H9 (cell line): ENCODE measurements at regions not wholly inside any gene's neighbourhood (a gene's known extent, or its start where the extent isn't known, plus 50 kb on each side); places are given as distances from the start of the nearest gene placed in this dataset.

Experiments used
- DNase-seq: peaks from one replicate; pipeline ENCODE4 v3.0.0-alpha.2; 2017
- H2AFZ ChIP-seq: one replicate; pipeline ENCODE4 v1.6.1; 2013; ENCODE audit warnings: mild to moderate bottlenecking, low read length, control low read depth, moderate library complexity
- H2AK5ac ChIP-seq: 2 replicates; pipeline ENCODE4 v1.6.1; 2013; ENCODE audit warnings: low read length, control low read depth, mixed read lengths; ENCODE audit not compliant: insufficient read length
- H2BK120ac ChIP-seq: one replicate; pipeline ENCODE4 v1.6.1; 2013; ENCODE audit warnings: low read depth, mild to moderate bottlenecking, low read length, control low read depth, inconsistent platforms; ENCODE audit not compliant: poor library complexity, severe bottlenecking
- H2BK12ac ChIP-seq: 2 replicates; pipeline ENCODE4 v1.6.1; 2013; ENCODE audit warnings: low read length, control low read depth, mixed read lengths, low read depth; ENCODE audit not compliant: insufficient read length
- H2BK15ac ChIP-seq: 2 replicates; pipeline ENCODE4 v1.6.1; 2013; ENCODE audit warnings: low read depth, low read length, control low read depth
- H2BK20ac ChIP-seq: one replicate; pipeline ENCODE4 v1.6.1; 2013; ENCODE audit warnings: low read depth, mild to moderate bottlenecking, low read length, control low read depth, inconsistent platforms; ENCODE audit not compliant: poor library complexity, severe bottlenecking
- H2BK5ac ChIP-seq: 2 replicates; pipeline ENCODE4 v1.6.1; 2013; ENCODE audit warnings: low read length, control low read depth, mixed read lengths; ENCODE audit not compliant: insufficient read length
- H3K14ac ChIP-seq: 2 replicates; pipeline ENCODE4 v1.6.1; 2013; ENCODE audit warnings: low read length, control low read depth; ENCODE audit not compliant: insufficient read depth
- H3K18ac ChIP-seq: 2 replicates; pipeline ENCODE4 v1.6.1; 2013; ENCODE audit warnings: low read depth, mild to moderate bottlenecking, mixed read lengths, low read length, control low read depth; ENCODE audit not compliant: insufficient read length
- H3K23ac ChIP-seq: 2 replicates; pipeline ENCODE4 v1.6.1; 2013; ENCODE audit warnings: low read length, control low read depth, mixed read lengths, low read depth; ENCODE audit not compliant: insufficient read length
- H3K23me2 ChIP-seq: 2 replicates; pipeline ENCODE4 v1.6.1; 2013; ENCODE audit warnings: low read depth, mild to moderate bottlenecking, mixed read lengths, low read length, control low read depth; ENCODE audit not compliant: insufficient read length, poor library complexity, severe bottlenecking
- H3K27ac ChIP-seq: 2 replicates; pipeline ENCODE4 v1.5.1; 2013; ENCODE audit warnings: low read length, control low read depth, mixed read lengths, low read depth; ENCODE audit not compliant: insufficient read length
- H3K27me3 ChIP-seq: 2 replicates; pipeline ENCODE4 v1.6.1; 2013; ENCODE audit warnings: low read length, control low read depth, inconsistent platforms; ENCODE audit not compliant: insufficient read depth
- H3K4ac ChIP-seq: 2 replicates; pipeline ENCODE4 v1.6.1; 2013; ENCODE audit warnings: low read depth, mild to moderate bottlenecking, control low read depth, inconsistent platforms, low read length, moderate library complexity
- H3K4me1 ChIP-seq: 2 replicates; pipeline ENCODE4 v1.6.1; 2013; ENCODE audit warnings: low read length, control low read depth, inconsistent platforms; ENCODE audit not compliant: insufficient read depth
- H3K4me2 ChIP-seq: 2 replicates; pipeline ENCODE4 v1.6.1; 2013; ENCODE audit warnings: low read length, control low read depth, mixed read lengths; ENCODE audit not compliant: insufficient read length, insufficient read depth
- H3K56ac ChIP-seq: 2 replicates; pipeline ENCODE4 v1.6.1; 2013; ENCODE audit warnings: low read depth, mild to moderate bottlenecking, mixed read lengths, low read length, control low read depth; ENCODE audit not compliant: insufficient read length
- H3K79me1 ChIP-seq: 2 replicates; pipeline ENCODE4 v1.6.1; 2013; ENCODE audit warnings: low read depth, mild to moderate bottlenecking, moderate library complexity, low read length, control low read depth, inconsistent platforms; ENCODE audit not compliant: insufficient read depth, poor library complexity, severe bottlenecking
- H3K79me2 ChIP-seq: 2 replicates; pipeline ENCODE4 v1.6.1; 2013; ENCODE audit warnings: low read length, control low read depth, inconsistent platforms; ENCODE audit not compliant: insufficient read depth
- H3K9ac ChIP-seq: 2 replicates; pipeline ENCODE4 v1.6.1; 2013; ENCODE audit warnings: low read length, control low read depth, mixed read lengths; ENCODE audit not compliant: insufficient read length; ENCODE audit errors: extremely low read depth
- H3K9me3 ChIP-seq: one replicate; pipeline ENCODE4 v1.6.1; 2013; ENCODE audit warnings: low read depth, low read length, inconsistent platforms; ENCODE audit not compliant: control insufficient read depth
- H3T11ph ChIP-seq: one replicate; pipeline ENCODE4 v1.6.1; 2013; ENCODE audit warnings: mild to moderate bottlenecking, low read length, control low read depth, inconsistent platforms
- H4K20me1 ChIP-seq: one replicate; pipeline ENCODE4 v1.6.1; 2013; ENCODE audit not compliant: control insufficient read depth, insufficient read length, insufficient read depth
- H4K5ac ChIP-seq: 2 replicates; pipeline ENCODE4 v1.6.1; 2013; ENCODE audit warnings: low read depth, mild to moderate bottlenecking, mixed read lengths, low read length, control low read depth; ENCODE audit not compliant: insufficient read length
- H4K8ac ChIP-seq: replicated peaks from 2 replicates; pipeline ENCODE4 v1.6.1; 2013; ENCODE audit warnings: low read length, control low read depth, mixed read lengths, low read depth; ENCODE audit not compliant: insufficient read length
- H4K91ac ChIP-seq: 2 replicates; pipeline ENCODE4 v1.6.1; 2013; ENCODE audit warnings: low read depth, mild to moderate bottlenecking, moderate library complexity, mixed read lengths, low read length, control low read depth; ENCODE audit not compliant: insufficient read length
- H3K27ac Mint-ChIP-seq, 3 experiments: 2 replicates in 2 of 3; 3 replicates in 1 of 3; pipeline ENCODE4 v1.8.0; 2020 to 2021; ENCODE audit warnings: mixed read lengths in 3 of 3, mild to moderate bottlenecking in 1 of 3, moderate library complexity in 1 of 3
- H3K27me3 Mint-ChIP-seq: 2 replicates; pipeline ENCODE4 v1.8.0; 2021; ENCODE audit warnings: low read depth, mild to moderate bottlenecking, moderate library complexity, mixed read lengths
- H3K36me3 Mint-ChIP-seq, 3 experiments: 2 replicates in 2 of 3; 3 replicates in 1 of 3; pipeline ENCODE4 v1.8.0; 2020 to 2021; ENCODE audit warnings: low read depth in 3 of 3, mixed read lengths in 3 of 3; ENCODE audit not compliant: insufficient read depth in 1 of 3
- H3K4me1 Mint-ChIP-seq, 2 experiments: 2 replicates each; pipeline ENCODE4 v1.8.0; 2020; ENCODE audit warnings: mixed read lengths in 2 of 2
- H3K4me3 Mint-ChIP-seq, 2 experiments: 2 replicates in 1 of 2; 3 replicates in 1 of 2; pipeline ENCODE4 v1.8.0; 2020 to 2021; ENCODE audit warnings: mild to moderate bottlenecking in 2 of 2, mixed read lengths in 2 of 2, moderate library complexity in 1 of 2
- H3K9me3 Mint-ChIP-seq, 2 experiments: 2 replicates in 1 of 2; 3 replicates in 1 of 2; pipeline ENCODE4 v1.8.0; 2020; ENCODE audit warnings: mild to moderate bottlenecking in 2 of 2, mixed read lengths in 2 of 2, moderate library complexity in 1 of 2
- WGBS: extraction: QIAGEN DNeasy Blood & Tissue Kit; methylation state at CpG from one replicate; pipeline ENCODE4 v1.1.7; 2013; ENCODE audit warnings: missing lambda C conversion rate, low lambda C conversion rate, mixed read lengths; ENCODE audit not compliant: insufficient read length; ENCODE audit errors: extremely low coverage; 5-methylcytosine and 5-hydroxymethylcytosine counted together
- TF ChIP-seq, protein P1 (sequence below): fragments of 200-600 bp; sonication (generic); conservative IDR thresholded peaks from 3 replicates; pipeline ENCODE4 v1.8.0; 2021; ENCODE audit warnings: antibody characterized with exemption, mild to moderate bottlenecking

DNA sequence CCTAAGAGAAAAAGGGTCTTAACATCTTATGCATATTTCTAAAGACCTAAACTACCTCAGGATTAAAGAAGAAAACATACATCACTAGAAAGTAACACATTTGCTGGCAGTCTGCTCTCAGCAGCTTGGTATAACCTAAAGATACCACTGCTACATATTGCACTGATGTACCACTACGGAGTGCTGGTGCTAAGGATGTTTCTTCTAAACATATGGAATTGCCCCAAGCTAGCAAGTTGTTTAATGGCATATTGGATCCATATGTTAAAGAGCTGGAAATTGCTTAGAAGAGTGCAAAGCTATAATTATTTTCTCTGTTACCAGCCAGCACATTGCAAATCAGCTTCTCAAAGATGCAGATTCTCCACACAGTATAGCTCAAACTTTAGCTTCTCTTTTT is 436.5 kb upstream of the GALNTL6 start:
- H3K4me1 Mint-ChIP-seq = peaks cover 2 to 4% of the 10 kb centered on the region in 2 experiments; a peak in 1 of 4 replicates
- H3K4ac ChIP-seq = no peak overlapping the region
- H2BK12ac ChIP-seq = no peak overlapping the region
- H3K9ac ChIP-seq = no peak overlapping the region
- H3K14ac ChIP-seq = no peak overlapping the region
- H2BK20ac ChIP-seq = no peak overlapping the region
- H3K27me3 ChIP-seq = no peaks in the 10 kb centered on the region
- H2AFZ ChIP-seq = no peak overlapping the region
- H3K4me3 Mint-ChIP-seq = no peak overlapping the region
- H2AK5ac ChIP-seq = no peak overlapping the region
- no peaks in the 10 kb centered on the region for H3K4me1 ChIP-seq
- no peaks in the 10 kb centered on the region for H3K79me1 ChIP-seq
- H3K9me3 Mint-ChIP-seq = no peaks in the 10 kb centered on the region
- H4K91ac ChIP-seq = no peak overlapping the region
- H3K56ac ChIP-seq = no peak overlapping the region
- no peak overlapping the region for H4K5ac ChIP-seq
- no peak overlapping the region for H4K8ac ChIP-seq
- no peak overlapping the region for H2BK120ac ChIP-seq
- H2BK15ac ChIP-seq = no peak overlapping the region
- H3K9me3 ChIP-seq = no peaks in the 10 kb centered on the region
- no peaks in the 10 kb centered on the region for H3K27me3 Mint-ChIP-seq
- H3K23me2 ChIP-seq = no peaks in the 10 kb centered on the region
- H4K20me1 ChIP-seq = no peaks in the 10 kb centered on the region
- no peak for DNase-seq
- H3K79me2 ChIP-seq = no peaks in the 10 kb centered on the region
- no peak overlapping the region for H2BK5ac ChIP-seq
- no peak overlapping the region for H3K27ac Mint-ChIP-seq
- no peaks in the 10 kb centered on the region for H3K36me3 Mint-ChIP-seq
- TF ChIP-seq, protein P1, sequence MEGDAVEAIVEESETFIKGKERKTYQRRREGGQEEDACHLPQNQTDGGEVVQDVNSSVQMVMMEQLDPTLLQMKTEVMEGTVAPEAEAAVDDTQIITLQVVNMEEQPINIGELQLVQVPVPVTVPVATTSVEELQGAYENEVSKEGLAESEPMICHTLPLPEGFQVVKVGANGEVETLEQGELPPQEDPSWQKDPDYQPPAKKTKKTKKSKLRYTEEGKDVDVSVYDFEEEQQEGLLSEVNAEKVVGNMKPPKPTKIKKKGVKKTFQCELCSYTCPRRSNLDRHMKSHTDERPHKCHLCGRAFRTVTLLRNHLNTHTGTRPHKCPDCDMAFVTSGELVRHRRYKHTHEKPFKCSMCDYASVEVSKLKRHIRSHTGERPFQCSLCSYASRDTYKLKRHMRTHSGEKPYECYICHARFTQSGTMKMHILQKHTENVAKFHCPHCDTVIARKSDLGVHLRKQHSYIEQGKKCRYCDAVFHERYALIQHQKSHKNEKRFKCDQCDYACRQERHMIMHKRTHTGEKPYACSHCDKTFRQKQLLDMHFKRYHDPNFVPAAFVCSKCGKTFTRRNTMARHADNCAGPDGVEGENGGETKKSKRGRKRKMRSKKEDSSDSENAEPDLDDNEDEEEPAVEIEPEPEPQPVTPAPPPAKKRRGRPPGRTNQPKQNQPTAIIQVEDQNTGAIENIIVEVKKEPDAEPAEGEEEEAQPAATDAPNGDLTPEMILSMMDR = no peak
- no peak overlapping the region for H3K23ac ChIP-seq
- H3K4me2 ChIP-seq = no peak overlapping the region
- no CpG with 5 or more reads among the region's 1 CpG for WGBS
- no peak overlapping the region for H3K27ac ChIP-seq
- H3T11ph ChIP-seq = no peak overlapping the region
- H3K18ac ChIP-seq = no peak overlapping the region
